Ishikawa (cell line): ENCODE measurements at regions not wholly inside any gene's neighbourhood (a gene's known extent, or its start where the extent isn't known, plus 50 kb on each side); places are given as distances from the start of the nearest gene placed in this dataset.

ENCODE experiments used
- CREB1 ChIP-seq: IDR thresholded peaks from 2 replicates; pipeline ENCODE4 v1.6.1; 2012; ENCODE audit warnings: low read depth
- EGR1 ChIP-seq: IDR thresholded peaks from 2 replicates; pipeline ENCODE4 v1.6.1; 2012
- EP300 ChIP-seq: IDR thresholded peaks from 2 replicates; pipeline ENCODE4 v1.6.1; 2012; ENCODE audit warnings: borderline replicate concordance
- MAX ChIP-seq: IDR thresholded peaks from 2 replicates; pipeline ENCODE4 v1.6.1; 2012
- NFIC ChIP-seq: IDR thresholded peaks from 2 replicates; pipeline ENCODE4 v1.6.1; 2012
- RAD21 ChIP-seq: IDR thresholded peaks from 2 replicates; pipeline ENCODE4 v1.6.1; 2012; ENCODE audit warnings: low read depth
- REST ChIP-seq: IDR thresholded peaks from 2 replicates; pipeline ENCODE4 v1.6.1; 2012; ENCODE audit warnings: low read depth, mild to moderate bottlenecking
- TAF1 ChIP-seq: IDR thresholded peaks from 2 replicates; pipeline ENCODE4 v1.6.1; 2012; ENCODE audit warnings: low read depth, mild to moderate bottlenecking
- TCF12 ChIP-seq: IDR thresholded peaks from 2 replicates; pipeline ENCODE4 v1.6.1; 2012; ENCODE audit warnings: low read depth
- USF1 ChIP-seq: IDR thresholded peaks from 2 replicates; pipeline ENCODE4 v1.6.1; 2012
- YY1 ChIP-seq: IDR thresholded peaks from 2 replicates; pipeline ENCODE4 v1.6.1; 2012; ENCODE audit warnings: low read depth
- ZBTB7A ChIP-seq: IDR thresholded peaks from 2 replicates; pipeline ENCODE4 v1.6.1; 2012; ENCODE audit warnings: low read depth

- TF ChIP-seq EP300, result no peak
- no peak for TF ChIP-seq RAD21
- no peak for TF ChIP-seq YY1
- no peak for TF ChIP-seq TCF12
- TF ChIP-seq ZBTB7A, result no peak
- no peak for TF ChIP-seq REST
- no peak for TF ChIP-seq USF1
- no peak for TF ChIP-seq MAX
- TF ChIP-seq NFIC, result no peak
- no peak for TF ChIP-seq CREB1
- TF ChIP-seq TAF1, result no peak
- no peak for TF ChIP-seq EGR1
Observed at GRCh38 chr1:29944253-29944905, 708.1 kb downstream of the PTPRU start.
